ENCODE measurements at regions not wholly inside any gene's neighbourhood (a gene's known extent, or its start where the extent isn't known, plus 50 kb on each side); places are given as distances from the start of the nearest gene placed in this dataset.
A peak's percentile ranks its signal among the peaks of the same experiment; 100 is the strongest.
"Not testable (repeated sequence)": the region's sequence is repeated elsewhere in the genome, so short reads cannot be mapped to it uniquely, and the experiment has no call there.

DNA sequence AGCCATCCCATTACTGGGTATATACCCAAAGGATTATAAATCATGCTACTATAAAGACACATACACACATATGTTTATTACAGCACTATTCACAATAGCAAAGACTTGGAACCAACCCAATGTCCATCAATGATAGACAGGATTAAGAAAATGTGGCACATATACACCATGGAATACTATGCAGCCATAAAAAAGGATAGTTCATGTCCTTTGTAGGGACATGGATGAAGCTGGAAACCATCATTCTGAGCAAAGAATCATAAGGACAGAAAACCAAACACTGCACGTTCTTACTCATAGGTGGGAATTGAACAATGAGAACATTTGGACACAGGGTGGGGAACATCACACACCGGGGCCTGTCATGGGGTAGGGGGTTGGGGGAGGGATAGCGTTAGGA, 60.3 kb upstream of the NMU start:
- not testable (repeated sequence) for DNase-seq (ENCODE audit: low spot score)

DNA sequence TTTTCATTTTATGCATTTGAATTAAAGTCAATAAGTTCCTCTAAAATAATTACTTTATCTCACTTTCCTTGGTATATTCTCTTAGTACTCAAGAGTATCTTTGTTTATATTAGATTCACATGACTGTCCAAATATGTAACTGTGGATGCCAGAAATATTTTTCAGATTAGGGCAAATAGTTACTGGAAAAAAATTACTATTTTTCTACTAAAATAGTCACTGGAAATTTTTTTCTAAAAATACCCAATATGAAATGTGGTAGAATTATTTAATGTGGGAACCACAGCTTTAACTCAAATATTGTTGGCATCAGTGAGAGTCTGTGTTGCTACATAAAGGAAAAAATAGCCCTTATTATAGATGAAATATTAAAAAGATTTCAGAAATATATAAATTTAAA, 70.4 kb upstream of the NMU start:
- DNase-seq (ENCODE audit: low spot score) = no peak

DNA sequence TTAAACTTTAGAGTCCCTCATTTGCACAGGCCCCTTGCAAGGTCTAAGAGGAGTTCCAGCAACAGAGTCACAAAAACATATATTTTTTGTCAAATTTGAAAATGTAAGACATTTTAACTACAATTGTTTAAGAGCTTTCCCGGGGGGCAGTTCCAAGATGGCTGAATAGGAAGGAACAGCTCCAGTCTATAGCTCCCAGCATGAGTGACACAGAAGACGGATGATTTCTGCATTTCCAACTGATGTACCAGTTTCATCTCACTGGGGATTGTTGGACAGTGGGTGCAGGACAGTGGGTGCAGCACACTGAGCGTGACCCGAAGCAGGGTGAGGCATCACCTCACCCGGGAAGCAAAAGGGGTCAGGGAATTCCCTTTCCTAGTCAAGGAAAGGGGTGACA, 71.4 kb upstream of the NMU start:
- no peak for DNase-seq (ENCODE audit: low spot score)

DNA sequence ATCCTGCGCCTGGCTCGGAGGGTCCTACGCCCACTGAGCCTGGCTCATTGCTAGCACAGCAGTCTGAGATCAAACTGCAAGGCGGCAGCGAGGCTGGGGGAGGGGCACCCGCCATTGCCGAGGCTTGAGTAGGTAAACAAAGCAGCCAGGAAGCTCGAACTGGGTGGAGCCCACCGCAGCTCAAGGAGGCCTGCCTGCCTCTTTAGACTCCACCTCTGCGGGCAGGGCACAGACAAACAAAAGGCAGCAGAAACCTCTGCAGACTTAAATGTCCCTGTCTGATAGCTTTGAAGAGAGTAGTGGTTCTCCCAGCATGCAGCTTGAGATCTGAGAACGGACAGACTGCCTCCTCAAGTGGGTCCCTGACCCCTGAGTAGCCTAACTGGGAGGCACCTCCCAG, 71.9 kb upstream of the NMU start:
- not testable (repeated sequence) for DNase-seq (ENCODE audit: low spot score)

DNA sequence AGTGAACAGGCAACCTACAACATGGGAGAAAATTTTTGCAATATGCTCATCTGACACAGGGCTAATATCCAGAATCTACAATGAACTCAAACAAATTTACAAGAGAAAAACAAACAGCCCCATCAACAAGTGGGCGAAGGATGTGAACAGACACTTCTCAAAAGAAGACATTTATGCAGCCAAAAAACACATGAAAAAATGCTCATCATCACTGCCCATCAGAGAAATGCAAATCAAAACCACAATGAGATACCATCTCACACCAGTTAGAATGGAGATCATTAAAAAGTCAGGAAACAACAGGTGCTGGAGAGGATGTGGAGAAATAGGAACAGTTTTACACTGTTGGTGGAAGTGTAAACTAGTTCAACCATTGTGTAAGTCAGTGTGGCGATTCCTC, 76.7 kb upstream of the NMU start:
- not testable (repeated sequence) for DNase-seq (ENCODE audit: low spot score)

DNA sequence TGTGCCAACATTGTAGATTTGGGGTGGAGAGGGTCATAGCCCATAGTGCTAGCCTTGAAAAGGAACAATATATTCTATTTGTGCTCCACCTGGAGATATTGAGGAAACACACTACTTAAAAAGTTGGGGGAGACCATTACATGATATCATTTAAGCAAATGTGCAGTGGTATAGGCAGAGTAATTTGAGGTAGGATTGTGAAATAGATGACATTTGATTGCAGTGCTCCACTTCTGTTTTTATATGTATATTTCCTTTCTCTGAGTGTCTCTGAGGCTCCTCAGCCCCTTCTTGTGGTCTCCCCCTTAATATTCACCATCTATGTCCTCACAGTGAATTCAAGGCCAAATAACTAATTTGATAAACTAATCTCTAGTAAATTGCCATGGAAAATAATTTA, 85.6 kb upstream of the NMU start:
- DNase-seq (ENCODE audit: low spot score) = no peak

DNA sequence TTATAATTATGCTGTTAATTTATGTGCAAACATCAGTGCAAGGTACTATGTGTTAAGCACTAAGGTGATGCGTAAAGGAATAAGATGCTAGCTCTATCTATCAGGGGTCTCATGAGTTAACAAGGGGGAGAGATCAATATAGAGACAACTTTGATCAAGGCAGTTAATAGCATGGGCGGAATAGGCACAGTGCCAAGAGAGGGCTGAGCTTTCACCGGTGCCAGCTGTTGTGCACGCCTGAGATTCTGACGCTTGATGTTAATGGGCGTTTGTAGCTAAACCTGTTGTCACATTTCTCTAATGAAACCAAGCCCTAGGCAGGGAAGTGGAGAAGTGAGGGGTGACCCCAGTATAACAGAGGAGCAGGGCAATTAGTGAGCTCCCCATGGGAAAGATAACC, 86.0 kb upstream of the NMU start:
- DNase-seq (ENCODE audit: low spot score) = no peak

DNA sequence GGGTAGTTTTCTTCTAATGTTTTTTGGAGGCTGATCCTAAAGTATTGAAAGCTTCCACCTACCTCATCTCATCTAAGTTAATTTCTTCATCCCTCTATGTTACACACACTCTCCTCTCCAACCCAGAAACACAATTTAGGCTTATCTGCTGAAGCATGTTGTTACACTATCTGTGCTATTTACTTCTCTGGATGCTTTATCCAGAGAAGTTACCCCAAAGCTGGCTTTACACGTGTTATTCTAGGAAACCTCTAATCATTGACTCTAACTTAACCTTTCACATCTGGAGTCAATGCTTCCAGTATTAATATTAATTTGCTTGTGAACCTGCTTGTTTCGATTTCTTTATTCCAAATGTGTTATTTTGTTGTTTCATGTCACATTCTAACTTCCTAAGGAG, 87.3 kb upstream of the NMU start:
- DNase-seq (ENCODE audit: low spot score) = no peak

DNA sequence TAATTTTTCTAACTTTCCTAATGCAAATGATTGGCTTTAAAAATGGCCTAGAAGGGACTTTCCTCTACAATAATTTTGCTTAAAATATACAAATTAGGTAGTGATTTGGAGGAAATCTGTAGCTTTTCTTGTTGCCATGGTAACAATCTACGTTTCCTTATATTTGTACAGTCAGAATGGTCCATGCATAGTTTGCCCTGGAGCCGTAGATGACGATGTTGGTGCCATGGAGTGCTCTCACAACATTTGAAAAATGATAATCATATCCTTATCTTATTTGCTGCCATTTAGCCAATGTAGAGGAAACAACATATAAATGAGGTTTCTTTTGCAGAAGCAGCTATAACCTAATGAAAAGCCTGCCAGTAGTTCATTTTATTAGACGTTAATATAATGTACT, 89.0 kb upstream of the NMU start:
- no peak for DNase-seq (ENCODE audit: low spot score)

DNA sequence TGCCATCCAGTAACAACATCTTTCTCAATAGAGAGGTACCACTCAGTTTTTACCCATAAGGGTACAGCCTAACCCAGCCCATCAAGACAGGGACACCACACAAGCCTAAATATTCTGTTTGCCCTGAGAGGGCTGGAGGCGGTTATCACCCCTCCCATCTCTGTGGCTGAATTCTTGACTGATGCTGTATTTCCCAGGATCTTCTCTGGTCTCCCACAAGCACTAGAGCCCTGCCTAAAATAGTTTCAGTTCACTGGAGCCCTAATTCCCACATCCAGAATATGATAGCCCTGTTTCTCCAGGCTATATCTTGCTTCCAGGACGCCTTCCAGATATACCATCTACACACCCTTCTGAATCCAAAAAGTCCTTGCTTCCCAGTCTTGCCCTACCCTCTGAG, 91.6 kb upstream of the NMU start:
- no peak for DNase-seq (ENCODE audit: low spot score)

DNA sequence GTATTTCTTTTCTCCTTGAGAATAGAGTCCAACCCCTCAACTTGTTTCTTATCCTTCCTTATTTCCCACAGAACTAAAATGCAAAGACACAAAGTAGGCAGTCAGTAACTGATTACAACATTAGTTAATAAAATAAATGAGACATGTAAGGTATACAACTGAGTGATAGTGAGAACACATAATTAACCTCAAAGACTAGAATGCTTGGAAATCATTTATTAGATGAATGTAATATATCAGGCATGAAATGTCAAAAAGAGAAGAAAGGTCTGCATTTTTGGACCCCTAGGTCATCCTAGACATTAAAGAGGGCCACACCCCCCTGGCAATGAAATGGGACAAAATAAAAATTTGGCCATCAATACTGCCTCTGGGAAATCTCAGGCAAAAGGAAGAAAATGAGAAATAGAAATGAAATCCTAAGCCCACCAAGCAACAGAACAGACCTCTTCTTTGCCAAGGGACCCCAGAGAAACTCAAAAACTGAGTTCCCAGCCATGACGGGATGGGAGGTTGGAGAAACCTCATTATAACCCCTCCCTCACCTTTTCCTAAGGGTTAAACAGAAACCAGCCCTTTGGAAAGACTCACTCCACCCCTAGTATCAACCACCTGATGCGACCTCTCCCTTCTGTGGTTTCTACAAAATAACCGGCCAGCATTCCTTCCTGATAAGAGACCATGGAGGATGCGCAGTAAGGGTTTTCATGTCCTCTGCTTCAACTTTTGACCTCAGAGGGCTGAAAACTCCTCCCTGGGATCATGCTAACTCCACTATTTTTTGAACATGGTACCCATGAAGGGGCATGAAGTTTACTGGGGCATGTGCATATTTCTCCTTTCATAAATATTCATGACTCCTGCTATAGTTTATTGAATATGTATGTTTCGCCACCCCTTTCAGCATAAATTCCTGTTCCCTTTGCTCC, 90.0 kb upstream of the EXOC1L start:
- peak; percentile 71 for DNase-seq (ENCODE audit: low spot score)

DNA sequence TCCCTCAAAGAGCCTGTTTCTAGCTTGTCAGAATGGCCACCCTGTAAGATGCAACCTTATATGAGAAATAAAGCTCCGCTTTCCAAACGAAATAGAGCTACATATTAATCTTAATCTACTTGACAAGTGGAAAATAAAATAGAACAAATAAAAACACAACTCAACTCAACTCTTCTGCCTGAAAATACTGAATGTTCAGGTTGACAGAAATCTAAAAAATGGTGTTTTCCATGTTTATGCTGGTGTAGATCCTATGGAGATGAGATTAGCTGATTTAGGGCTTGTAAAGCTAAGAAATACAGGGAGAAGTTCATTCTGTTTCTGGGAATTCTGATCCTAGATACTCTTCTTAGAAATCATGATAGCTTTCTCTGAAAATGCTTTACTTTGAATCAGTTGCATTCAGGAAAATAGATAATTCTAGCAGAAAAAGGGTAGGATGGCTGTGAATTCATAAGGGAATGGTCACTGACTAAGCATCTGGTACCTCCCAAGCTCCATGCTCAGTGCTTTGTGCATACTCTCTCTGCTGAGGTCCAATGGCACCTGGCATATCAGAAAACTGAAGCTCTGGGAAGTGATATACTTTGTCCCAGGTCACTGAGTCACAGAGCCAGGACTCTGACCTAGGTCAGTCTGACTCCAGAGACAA, 89.2 kb upstream of the EXOC1L start:
- DNase-seq (ENCODE audit: low spot score) = no peak

DNA sequence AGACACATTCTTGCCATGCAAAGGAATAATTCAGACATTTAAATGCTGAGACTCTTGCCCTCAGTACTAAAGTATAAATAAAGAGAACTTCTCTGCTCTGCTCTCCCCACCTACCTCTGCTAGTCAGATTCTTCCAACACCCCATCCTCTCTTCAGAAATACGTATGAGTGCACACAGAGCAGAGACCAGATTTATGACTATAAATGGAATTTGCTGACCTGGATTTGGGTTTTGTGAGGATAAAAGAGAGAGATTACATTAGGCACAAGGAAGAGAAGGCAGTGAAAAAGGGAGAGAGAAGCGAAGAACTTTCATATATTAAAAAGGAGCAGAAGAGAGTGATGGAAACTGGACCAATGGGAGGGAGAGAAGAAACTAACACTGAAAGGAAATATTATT, 87.6 kb upstream of the EXOC1L start:
- DNase-seq (ENCODE audit: low spot score) = no peak

DNA sequence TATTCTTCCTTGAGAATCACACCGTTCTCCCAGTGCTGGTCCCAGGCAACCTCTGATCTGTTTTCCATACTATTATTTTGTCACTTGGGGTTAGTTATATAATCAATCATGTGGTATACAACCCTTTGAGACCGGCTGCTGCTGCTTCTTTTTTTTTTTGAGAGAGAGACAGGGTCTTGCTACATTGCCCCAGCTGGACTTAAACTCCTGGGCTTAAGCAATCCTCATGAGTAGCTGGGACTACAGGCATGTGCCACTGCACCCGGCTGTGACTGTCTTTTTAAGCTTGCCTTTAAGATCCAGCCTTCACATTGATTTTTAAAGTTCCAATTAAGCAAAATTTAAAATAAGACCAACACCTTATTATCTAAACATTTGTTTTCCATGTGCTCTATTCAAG, 86.7 kb upstream of the EXOC1L start:
- DNase-seq (ENCODE audit: low spot score) = no peak

DNA sequence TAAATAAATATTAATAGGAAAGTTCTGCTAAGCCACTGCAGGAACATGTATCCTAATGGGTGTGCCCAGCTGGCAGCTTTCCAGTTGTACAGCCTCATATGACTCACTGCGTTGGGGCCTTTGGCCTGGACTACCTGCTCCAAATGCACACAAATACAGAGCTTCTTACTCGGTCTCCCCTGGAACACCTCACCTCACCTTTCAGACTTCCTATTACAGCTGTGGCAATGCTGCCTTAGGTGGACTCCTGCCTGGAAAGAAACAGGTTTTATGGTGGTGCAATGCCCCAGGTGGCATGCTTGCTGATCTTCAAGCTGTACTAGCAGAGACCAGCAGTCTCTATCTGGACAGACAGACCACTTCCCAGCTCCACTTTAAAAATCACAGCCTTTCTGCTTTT, 85.7 kb upstream of the EXOC1L start:
- DNase-seq (ENCODE audit: low spot score) = peak; percentile 96

DNA sequence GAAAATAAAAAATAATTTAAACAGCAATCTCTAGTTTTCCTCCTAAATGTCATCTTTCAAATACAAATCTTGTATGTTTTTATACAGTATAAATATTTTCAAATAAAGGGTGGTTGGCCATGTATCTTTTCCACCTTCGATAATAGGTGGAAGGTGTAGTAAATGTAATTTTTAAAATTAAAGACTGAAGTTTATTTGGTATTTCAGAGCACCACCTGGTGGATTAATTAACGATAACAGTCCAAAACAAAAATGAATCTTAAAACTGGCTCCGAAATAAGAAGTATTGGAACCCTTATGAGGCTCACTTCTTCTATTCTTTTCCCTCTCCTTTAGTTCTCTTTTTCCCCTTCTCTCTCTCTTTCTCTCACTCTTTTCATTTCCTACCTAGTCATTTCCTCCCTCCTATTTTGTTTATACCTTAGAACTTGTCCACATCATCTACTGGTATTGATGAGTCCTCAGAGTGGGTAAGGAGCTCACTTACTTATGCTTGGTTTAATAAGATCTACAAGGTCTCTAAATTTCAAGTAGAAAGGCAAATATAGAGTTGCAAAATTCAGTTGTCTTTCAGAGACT, 82.9 kb upstream of the EXOC1L start:
- peak; percentile 31 for DNase-seq (ENCODE audit: low spot score)

DNA sequence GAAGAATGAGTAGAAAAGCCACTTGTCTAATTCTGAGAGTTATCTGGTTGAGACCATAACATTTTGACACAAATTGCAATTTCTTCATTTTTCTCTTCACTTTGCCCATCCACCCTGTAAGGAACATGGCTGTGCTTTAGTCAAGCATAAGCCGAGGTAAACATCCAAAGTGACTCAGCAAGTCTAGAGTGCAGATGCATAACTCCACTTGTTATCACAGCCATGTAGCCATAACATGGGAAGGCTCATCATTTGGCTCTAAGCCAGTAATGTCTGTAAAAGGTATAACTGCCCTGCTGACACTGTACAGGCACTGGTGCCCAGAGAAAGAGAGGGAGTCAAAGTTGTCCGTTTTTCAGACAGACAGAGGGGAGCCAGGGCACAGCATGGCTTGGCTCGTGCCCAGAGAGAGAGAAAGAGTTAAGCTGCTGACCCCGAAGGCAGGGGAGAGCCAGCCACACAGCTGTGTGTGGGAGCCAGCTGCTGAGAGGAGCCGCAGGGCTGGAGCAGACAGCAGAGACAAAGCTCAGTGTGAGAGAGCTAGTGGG, 76.9 kb upstream of the EXOC1L start:
- DNase-seq (ENCODE audit: low spot score) = no peak

DNA sequence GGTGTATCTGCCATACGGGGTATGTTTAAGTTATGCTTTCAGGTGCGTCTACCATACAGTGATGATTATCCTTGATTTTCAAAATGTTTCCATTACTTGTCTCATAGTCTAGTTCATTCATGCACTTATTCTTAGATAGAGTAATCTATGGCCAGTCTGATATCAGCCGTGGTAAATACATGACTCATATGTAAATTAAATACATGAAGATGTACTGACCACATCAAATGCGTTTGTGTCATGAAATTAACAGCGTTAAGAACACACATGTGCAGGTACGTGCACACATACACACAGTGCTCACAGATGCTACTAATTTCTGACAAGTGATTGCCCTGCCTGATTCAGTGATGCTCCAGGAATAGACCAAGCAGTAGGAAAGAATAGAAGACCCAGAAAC, 75.2 kb upstream of the EXOC1L start:
- DNase-seq (ENCODE audit: low spot score) = no peak

DNA sequence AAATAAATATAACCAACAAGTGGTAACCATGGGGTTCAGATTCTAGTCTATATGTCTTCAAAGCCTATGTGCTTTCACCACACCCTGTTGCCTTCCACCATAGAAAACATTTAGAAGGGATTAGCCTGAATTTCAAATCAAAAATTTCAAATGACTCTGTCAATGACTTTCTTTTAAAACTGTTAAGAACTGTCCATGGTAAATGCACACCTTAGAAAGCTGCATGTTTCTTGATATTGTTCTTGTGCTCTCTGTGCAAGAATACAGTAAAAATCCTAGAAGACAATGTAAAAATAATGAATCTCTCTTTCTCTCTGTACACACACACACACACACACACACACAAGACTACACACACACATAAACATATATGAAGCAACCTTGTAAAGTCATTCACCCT, 74.6 kb upstream of the EXOC1L start:
- no peak for DNase-seq (ENCODE audit: low spot score)

DNA sequence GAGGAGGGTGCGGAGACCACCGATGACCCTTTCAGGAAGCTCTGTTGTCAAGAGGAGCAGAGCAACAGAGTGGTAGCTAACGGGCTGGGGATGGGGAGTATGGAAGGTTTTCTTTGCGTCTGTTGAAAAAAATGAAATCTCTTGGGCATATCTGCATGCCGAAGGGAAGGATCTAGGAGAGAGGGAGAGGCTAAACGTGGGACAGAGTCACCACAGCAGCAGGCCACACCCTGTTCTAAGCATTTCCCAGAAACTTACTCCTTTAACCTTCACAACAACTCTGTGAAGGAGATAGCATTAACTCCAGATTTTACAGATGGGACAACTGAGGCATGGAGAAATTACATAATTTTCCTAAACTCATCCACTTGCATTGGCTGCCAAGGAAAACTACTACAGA, 71.8 kb upstream of the EXOC1L start:
- no peak for DNase-seq (ENCODE audit: low spot score)

DNA sequence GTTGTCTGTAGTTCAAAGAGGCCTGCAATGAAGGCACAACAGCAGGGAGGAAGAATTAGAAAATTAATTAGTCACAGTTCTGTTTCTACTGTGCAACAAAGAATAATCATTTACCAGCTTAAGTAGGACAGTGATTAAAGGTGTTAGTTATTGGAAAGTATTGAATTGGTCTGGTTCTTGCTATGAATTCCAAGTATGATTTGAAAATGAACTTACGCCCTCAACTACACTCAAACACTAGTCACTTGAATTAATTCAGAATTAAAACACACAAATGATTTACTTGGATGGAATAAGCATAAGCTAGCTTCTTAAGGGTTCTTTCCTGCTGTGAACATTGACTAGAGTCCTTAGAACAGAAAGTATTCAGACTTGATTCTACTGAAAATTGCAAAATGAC, 69.9 kb upstream of the EXOC1L start:
- no peak for DNase-seq (ENCODE audit: low spot score)

DNA sequence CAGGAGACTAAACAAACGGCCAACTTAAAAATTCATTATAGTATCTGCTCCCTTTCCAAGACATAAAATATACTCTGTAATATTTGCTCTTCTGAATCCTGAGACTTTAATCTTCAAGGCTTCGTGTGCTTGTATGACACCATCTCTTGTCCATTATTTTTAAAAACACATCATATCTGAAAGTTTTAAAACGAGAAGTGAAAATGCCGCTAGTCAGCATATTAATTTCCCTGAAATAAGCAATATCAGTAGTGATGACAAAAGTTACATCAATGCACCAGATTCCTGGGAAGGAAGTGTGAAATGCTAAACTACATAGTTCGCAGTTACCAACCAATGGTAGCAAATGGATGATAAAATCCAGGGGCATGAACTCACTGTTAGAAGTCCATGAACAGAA, 66.8 kb upstream of the EXOC1L start:
- no peak for DNase-seq (ENCODE audit: low spot score)

DNA sequence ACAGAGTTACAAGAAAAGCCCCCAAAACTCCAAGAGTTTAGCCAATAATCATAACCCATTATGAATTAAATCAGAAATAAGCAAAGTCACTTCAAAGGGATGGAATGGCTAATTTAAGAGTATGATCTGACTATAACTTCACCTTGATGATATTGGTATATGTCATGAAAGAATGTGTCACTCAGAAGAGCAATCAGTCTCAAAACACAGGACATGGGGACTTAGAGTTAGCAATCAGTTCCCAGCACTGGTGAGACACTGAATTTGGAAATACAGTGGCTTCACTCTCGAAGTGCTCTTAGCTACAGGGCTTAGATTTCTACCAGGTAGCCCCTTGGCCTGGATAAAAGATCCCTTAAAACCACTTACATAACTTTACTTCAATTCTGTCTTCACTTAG, 65.7 kb upstream of the EXOC1L start:
- DNase-seq (ENCODE audit: low spot score) = no peak

Data from LoVo (cell line).